Activated CD4-positive, alpha-beta memory T cell treated with anti-CD3 and anti-CD28 coated beads for 36 hours (primary cell): ENCODE measurements at regions not wholly inside any gene's neighbourhood (a gene's known extent, or its start where the extent isn't known, plus 50 kb on each side); places are given as distances from the start of the nearest gene placed in this dataset. TPM values are rescaled to one million over a fixed set of nuclear protein-coding genes. Genes with fewer than 3 reads are reported as not detected.
"Not testable (repeated sequence)": the region's sequence is repeated elsewhere in the genome, so short reads cannot be mapped to it uniquely, and the experiment has no call there.

Experiments used
- CTCF ChIA-PET: fragments of 350-600 bp; sonication (Branson Sonifier 250); formaldehyde crosslinking; loops from one replicate; lab custom pipeline; 2021; ENCODE audit warnings: antibody characterized with exemption, inconsistent platforms; lab: Charles Lee
- POLR2A ChIA-PET: fragments of 350-600 bp; sonication (Branson Sonifier 250); formaldehyde crosslinking; loops from one replicate; lab custom pipeline; 2021; ENCODE audit warnings: antibody characterized with exemption; lab: Charles Lee
- DNase-seq: peaks from one replicate; pipeline ENCODE4 v3.0.0-alpha.2; 2020
- H3K27ac Mint-ChIP-seq: one replicate; pipeline ENCODE4 v1.8.0; 2021; ENCODE audit warnings: mixed read lengths
- H3K27me3 Mint-ChIP-seq: one replicate; pipeline ENCODE4 v1.8.0; 2021; ENCODE audit warnings: mixed read lengths
- H3K36me3 Mint-ChIP-seq: one replicate; pipeline ENCODE4 v1.8.0; 2021; ENCODE audit warnings: mixed read lengths
- H3K4me1 Mint-ChIP-seq: one replicate; pipeline ENCODE4 v1.8.0; 2021; ENCODE audit warnings: low read depth, mixed read lengths
- H3K4me3 Mint-ChIP-seq: one replicate; pipeline ENCODE4 v1.8.0; 2021; ENCODE audit warnings: mild to moderate bottlenecking, mixed read lengths
- H3K9me3 Mint-ChIP-seq: one replicate; pipeline ENCODE4 v1.8.0; 2021; ENCODE audit warnings: mixed read lengths
- intact Hi-C: fragments of 100-400 bp; cut with micrococcal nuclease; formaldehyde crosslinking; loops from one replicate; pipeline ENCODE4 v1.15.1; 2023
- microRNA-seq: library from miRNA; unstranded; fragments of <30 nt; microRNA quantifications from one replicate; pipeline ENCODE4 v1.2.0, GENCODE V29; 2022; ENCODE audit warnings: borderline number of aligned reads, borderline microRNAs expressed, borderline replicate concordance

GRCh38 chr16:77114361-77114760 is 76.6 kb upstream of the MON1B start:
- POLR2A ChIA-PET, H3K4me3 Mint-ChIP-seq, H3K36me3 Mint-ChIP-seq, H3K9me3 Mint-ChIP-seq, DNase-seq, intact Hi-C loops, H3K4me1 Mint-ChIP-seq, H3K27ac Mint-ChIP-seq, H3K27me3 Mint-ChIP-seq: not testable (repeated sequence)
- CTCF ChIA-PET: interaction anchor here (0.8 kb wide), 1 partner anchor 18 kb away, joined by 3 read pairs; no protein-coding TSS in a partner anchor

DNA sequence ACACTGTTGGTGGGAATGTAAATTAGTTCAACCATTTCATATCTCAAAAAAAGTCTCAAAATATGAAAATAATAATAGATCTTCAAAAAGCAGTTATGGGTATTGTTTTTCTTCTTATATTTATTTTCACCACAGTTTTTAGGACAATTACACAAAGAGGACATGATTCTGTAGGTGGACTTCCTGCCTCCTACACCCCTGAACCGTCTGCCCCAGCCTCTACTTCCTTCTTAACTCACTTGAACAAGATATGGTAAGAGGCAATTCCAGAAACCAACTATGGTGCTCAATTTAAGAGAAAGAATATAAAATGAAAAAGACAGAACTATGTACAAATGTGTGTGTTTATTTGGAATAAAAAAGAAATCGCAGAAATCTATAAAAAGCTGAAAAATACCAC is 74.1 kb upstream of the MON1B start:
- intact Hi-C loops: no loop called here
- Mint-ChIP-seq H3K27ac (no peak overlapping the region), H3K4me1 (no peaks in the 10 kb centered on the region), H3K9me3 (no peaks in the 10 kb centered on the region), H3K36me3 (no peaks in the 10 kb centered on the region), H3K27me3 (peaks cover 6% of the 10 kb centered on the region), H3K4me3 (no peak overlapping the region)
- no peak for DNase-seq
- ChIA-PET POLR2A (no interaction called here), CTCF (no interaction called here)

- DNase-seq: no peak
- Mint-ChIP-seq H3K4me3 (no peak overlapping the region), H3K4me1 (no peaks in the 10 kb centered on the region), H3K27me3 (peaks cover 11% of the 10 kb centered on the region), H3K27ac (no peak overlapping the region), H3K9me3 (no peaks in the 10 kb centered on the region), H3K36me3 (no peaks in the 10 kb centered on the region)
- CTCF ChIA-PET: no interaction called here
- POLR2A ChIA-PET: no interaction called here
- intact Hi-C loops: no loop called here
Measured at GRCh38 chr16:77117707-77118106, 73.3 kb upstream of the MON1B start.

DNA sequence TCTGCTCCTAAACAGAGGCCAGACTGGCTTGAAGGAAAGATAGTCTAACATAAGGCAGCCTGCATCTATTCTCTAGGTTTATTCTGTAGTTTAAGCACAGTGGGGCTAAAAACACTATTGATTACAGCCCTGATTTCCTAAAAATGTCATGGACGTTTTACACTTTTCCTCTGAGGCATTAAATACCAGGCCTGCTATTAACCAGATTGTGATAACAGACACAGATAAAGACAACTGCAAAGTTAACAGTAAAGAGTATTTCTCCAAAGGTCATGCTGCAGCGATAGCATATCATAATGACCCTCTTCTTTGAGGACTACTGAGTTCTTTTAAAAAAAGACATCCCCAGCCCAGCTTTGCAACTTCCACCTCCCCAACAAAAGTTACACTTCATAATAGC is 59.6 kb upstream of the MON1B start:
- Mint-ChIP-seq H3K4me3 (no peak overlapping the region), H3K4me1 (no peaks in the 10 kb centered on the region), H3K9me3 (peaks cover 5% of the 10 kb centered on the region), H3K27me3 (peaks cover 4% of the 10 kb centered on the region), H3K36me3 (no peaks in the 10 kb centered on the region), H3K27ac (no peak overlapping the region)
- intact Hi-C loops: no loop called here
- ChIA-PET CTCF (interaction anchor here (1.2 kb wide), 1 partner anchor 39 kb away, joined by 3 read pairs; no protein-coding TSS in a partner anchor), POLR2A (no interaction called here)
- DNase-seq: no peak

GRCh38 chr16:77132051-77132618 is 58.9 kb upstream of the MON1B start:
- Mint-ChIP-seq H3K4me3 (no peak overlapping the region), H3K4me1 (no peaks in the 10 kb centered on the region), H3K36me3 (no peaks in the 10 kb centered on the region), H3K27me3 (peaks cover 6% of the 10 kb centered on the region), H3K27ac (no peak overlapping the region), H3K9me3 (peaks cover 5% of the 10 kb centered on the region)
- CTCF ChIA-PET: interaction anchor here (1.2 kb wide), 1 partner anchor 39 kb away, joined by 3 read pairs; no protein-coding TSS in a partner anchor
- intact Hi-C loops: no loop called here
- DNase-seq: no peak
- POLR2A ChIA-PET: no interaction called here

- Mint-ChIP-seq H3K27me3 (peaks cover 8% of the 10 kb centered on the region), H3K27ac (no peak overlapping the region), H3K4me3 (no peak overlapping the region), H3K4me1 (no peaks in the 10 kb centered on the region), H3K36me3 (no peaks in the 10 kb centered on the region), H3K9me3 (no peaks in the 10 kb centered on the region)
- ChIA-PET POLR2A (no interaction called here), CTCF (no interaction called here)
- intact Hi-C loops: no loop called here
- DNase-seq: no peak
Measured at GRCh38 chr16:77133706-77134105, 57.3 kb upstream of the MON1B start.

- CTCF ChIA-PET: no interaction called here
- peaks cover 13% of the 10 kb centered on the region for H3K27me3 Mint-ChIP-seq
- H3K9me3 Mint-ChIP-seq: no peaks in the 10 kb centered on the region
- no peak overlapping the region for H3K27ac Mint-ChIP-seq
- H3K36me3 Mint-ChIP-seq: no peaks in the 10 kb centered on the region
- POLR2A ChIA-PET: no interaction called here
- DNase-seq: no peak
- intact Hi-C loops: no loop called here
- H3K4me1 Mint-ChIP-seq: no peaks in the 10 kb centered on the region
- no peak overlapping the region for H3K4me3 Mint-ChIP-seq
Measured at GRCh38 chr16:77137045-77137444, 53.9 kb upstream of the MON1B start.

Small RNA genes lying in the stretch of these regions (microRNA-seq; reads per million reads assigned to microRNA genes)
- gene MIR4719: not detected
